Astrocyte (in vitro differentiated cells and primary cell): ENCODE measurements at regions not wholly inside any gene's neighbourhood (a gene's known extent, or its start where the extent isn't known, plus 50 kb on each side); places are given as distances from the start of the nearest gene placed in this dataset.

ENCODE experiments used
- EZH2 ChIP-seq: IDR thresholded peaks from 2 replicates; pipeline ENCODE4 v1.6.1; 2012; ENCODE audit warnings: mild to moderate bottlenecking, low read length, inconsistent platforms; ENCODE audit not compliant: insufficient read depth
- TF ChIP-seq, protein P1 (sequence below): IDR thresholded peaks from 2 replicates; pipeline ENCODE4 v1.5.1; 2011; ENCODE audit warnings: low read depth, mild to moderate bottlenecking, inconsistent platforms, low read length, moderate library complexity; ENCODE audit not compliant: insufficient read depth

DNA sequence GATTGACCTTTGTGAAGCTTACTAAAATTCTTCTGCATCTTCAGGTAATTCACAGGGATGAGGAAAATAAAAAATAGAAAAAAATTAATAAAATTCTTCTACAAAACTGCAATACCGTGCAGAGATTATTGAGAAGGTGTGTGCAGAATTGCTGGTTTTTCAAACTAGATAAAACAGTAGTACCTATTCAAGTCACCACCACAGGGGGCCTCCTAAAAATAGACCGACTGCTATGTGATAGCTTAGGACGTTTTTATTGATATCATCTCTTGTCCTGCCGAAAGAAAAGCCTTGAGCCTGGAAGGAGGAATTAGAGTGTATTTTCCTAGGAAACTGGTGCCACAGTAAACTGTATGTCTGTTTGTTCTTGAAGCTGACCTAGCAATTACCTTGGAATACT is 325.9 kb downstream of the ZFHX3 start:
- TF ChIP-seq, protein P1, sequence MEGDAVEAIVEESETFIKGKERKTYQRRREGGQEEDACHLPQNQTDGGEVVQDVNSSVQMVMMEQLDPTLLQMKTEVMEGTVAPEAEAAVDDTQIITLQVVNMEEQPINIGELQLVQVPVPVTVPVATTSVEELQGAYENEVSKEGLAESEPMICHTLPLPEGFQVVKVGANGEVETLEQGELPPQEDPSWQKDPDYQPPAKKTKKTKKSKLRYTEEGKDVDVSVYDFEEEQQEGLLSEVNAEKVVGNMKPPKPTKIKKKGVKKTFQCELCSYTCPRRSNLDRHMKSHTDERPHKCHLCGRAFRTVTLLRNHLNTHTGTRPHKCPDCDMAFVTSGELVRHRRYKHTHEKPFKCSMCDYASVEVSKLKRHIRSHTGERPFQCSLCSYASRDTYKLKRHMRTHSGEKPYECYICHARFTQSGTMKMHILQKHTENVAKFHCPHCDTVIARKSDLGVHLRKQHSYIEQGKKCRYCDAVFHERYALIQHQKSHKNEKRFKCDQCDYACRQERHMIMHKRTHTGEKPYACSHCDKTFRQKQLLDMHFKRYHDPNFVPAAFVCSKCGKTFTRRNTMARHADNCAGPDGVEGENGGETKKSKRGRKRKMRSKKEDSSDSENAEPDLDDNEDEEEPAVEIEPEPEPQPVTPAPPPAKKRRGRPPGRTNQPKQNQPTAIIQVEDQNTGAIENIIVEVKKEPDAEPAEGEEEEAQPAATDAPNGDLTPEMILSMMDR: no peak
- TF ChIP-seq EZH2: no peak
